ENCODE measurements at regions not wholly inside any gene's neighbourhood (a gene's known extent, or its start where the extent isn't known, plus 50 kb on each side); places are given as distances from the start of the nearest gene placed in this dataset.
"Not testable (repeated sequence)": the region's sequence is repeated elsewhere in the genome, so short reads cannot be mapped to it uniquely, and the experiment has no call there.

DNA sequence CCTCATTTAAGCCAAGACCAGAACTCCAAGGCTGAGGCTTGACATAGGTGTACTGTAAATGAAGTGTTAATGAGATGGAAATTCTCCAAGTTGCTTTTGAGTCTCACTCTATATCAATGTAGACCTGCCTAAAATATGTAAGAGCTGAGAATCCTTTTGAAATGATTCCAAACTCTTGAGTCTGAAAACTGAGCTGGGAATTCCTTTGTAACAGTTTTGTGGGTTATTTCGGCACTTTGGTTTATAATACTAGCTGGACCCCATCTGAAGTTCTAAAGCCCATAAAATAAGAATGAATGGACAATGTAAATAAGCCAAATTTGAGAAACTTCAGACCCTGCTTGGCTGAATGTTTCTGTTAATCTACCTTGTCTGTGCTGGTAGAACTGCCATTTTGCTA is 558.9 kb downstream of the TTLL7 start:
- H3K79me2 ChIP-seq (ENCODE audit: insufficient read depth, low read length); H3F3A ChIP-seq (ENCODE audit: insufficient read depth, low read length); H3K9me2 ChIP-seq (ENCODE audit: low read depth, low read length); H3K4me2 ChIP-seq (ENCODE audit: low read length); H3K27ac ChIP-seq (ENCODE audit: low read depth, low read length, poor library complexity, severe bottlenecking); H3K9me3 ChIP-seq (ENCODE audit: low read length); H3K9ac ChIP-seq (ENCODE audit: low read length); H3K4me1 ChIP-seq (ENCODE audit: insufficient read depth, low read length, severe bottlenecking); H3K27me3 ChIP-seq (ENCODE audit: insufficient read depth, low read length); H4K20me1 ChIP-seq (ENCODE audit: insufficient read depth, low read length); H3K36me3 ChIP-seq (ENCODE audit: insufficient read depth, low read length); H3K4me3 ChIP-seq (ENCODE audit: low read depth, low read length, poor library complexity, severe bottlenecking); H2AFZ ChIP-seq (ENCODE audit: low read length): not testable (repeated sequence)

DNA sequence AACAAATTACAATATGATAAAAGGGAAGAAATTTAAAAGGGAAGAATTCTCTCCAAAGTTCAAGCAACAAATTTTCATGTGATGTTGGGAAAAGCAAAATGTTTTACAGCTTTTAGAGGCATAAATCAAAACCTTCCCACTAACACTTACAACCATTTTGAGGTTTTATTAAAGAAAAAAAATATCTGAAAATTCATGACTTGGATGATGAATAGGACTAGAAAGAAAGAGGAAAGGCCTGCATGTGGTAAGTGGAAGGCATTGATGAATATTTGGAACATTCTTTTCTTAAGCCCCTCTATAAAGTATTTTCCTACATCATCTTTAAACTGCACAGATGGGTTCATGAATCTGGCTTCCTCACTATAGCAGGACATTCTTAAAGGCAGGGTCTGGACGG is 560.6 kb downstream of the TTLL7 start:
- not testable (repeated sequence) for H3K9me3 ChIP-seq (ENCODE audit: low read length); H2AFZ ChIP-seq (ENCODE audit: low read length); H3K27me3 ChIP-seq (ENCODE audit: insufficient read depth, low read length); H3K79me2 ChIP-seq (ENCODE audit: insufficient read depth, low read length); H3K4me3 ChIP-seq (ENCODE audit: low read depth, low read length, poor library complexity, severe bottlenecking); H4K20me1 ChIP-seq (ENCODE audit: insufficient read depth, low read length); H3K4me1 ChIP-seq (ENCODE audit: insufficient read depth, low read length, severe bottlenecking); H3K9ac ChIP-seq (ENCODE audit: low read length); H3K36me3 ChIP-seq (ENCODE audit: insufficient read depth, low read length); H3K4me2 ChIP-seq (ENCODE audit: low read length); H3K9me2 ChIP-seq (ENCODE audit: low read depth, low read length); H3F3A ChIP-seq (ENCODE audit: insufficient read depth, low read length); H3K27ac ChIP-seq (ENCODE audit: low read depth, low read length, poor library complexity, severe bottlenecking)

DNA sequence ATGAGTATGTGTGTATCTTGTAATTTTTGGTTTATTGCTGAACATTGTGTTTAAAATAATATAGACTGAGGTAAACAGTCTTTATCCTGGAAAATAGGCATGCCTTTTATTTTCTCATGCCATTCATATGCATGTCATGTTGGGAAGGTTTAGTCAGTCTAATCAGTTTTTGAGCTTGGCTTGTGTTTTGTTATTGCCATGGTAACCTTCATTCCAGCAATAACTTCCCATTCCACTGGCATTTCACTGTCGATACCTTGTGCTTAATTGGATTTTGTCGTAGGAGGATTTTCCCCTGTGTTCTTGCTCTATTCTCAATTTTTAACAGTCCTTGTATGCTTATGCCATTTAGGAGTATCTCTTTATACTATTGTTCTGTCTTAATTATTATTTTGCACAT is 563.6 kb downstream of the TTLL7 start:
- H3K9ac ChIP-seq (ENCODE audit: low read length); H2AFZ ChIP-seq (ENCODE audit: low read length); H4K20me1 ChIP-seq (ENCODE audit: insufficient read depth, low read length); H3K4me1 ChIP-seq (ENCODE audit: insufficient read depth, low read length, severe bottlenecking); H3K9me3 ChIP-seq (ENCODE audit: low read length); H3K4me2 ChIP-seq (ENCODE audit: low read length); H3F3A ChIP-seq (ENCODE audit: insufficient read depth, low read length); H3K36me3 ChIP-seq (ENCODE audit: insufficient read depth, low read length); H3K9me2 ChIP-seq (ENCODE audit: low read depth, low read length); H3K79me2 ChIP-seq (ENCODE audit: insufficient read depth, low read length); H3K27ac ChIP-seq (ENCODE audit: low read depth, low read length, poor library complexity, severe bottlenecking); H3K4me3 ChIP-seq (ENCODE audit: low read depth, low read length, poor library complexity, severe bottlenecking); H3K27me3 ChIP-seq (ENCODE audit: insufficient read depth, low read length): not testable (repeated sequence)

DNA sequence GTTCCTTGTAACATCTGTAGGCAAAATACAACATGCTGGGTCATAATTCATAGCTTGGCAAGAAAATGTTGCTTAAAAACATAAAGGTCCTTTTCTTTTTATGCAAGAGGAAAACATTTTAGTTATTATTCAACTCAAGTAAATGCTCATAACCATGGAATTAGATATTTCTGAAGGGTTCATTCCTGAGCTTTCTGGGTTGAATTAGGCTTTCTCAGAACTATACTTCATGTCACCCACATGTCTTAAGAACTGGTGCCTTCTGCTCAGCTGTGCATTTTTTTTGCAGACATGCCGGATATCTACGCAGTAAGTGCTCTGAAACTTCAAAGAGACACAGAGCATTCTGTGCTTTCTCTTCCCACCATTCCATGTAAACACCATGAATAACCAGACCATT is 571.4 kb downstream of the TTLL7 start:
- not testable (repeated sequence) for H3K36me3 ChIP-seq (ENCODE audit: insufficient read depth, low read length); H3K4me3 ChIP-seq (ENCODE audit: low read depth, low read length, poor library complexity, severe bottlenecking); H3K9me3 ChIP-seq (ENCODE audit: low read length); H3K4me2 ChIP-seq (ENCODE audit: low read length); H2AFZ ChIP-seq (ENCODE audit: low read length); H3K9me2 ChIP-seq (ENCODE audit: low read depth, low read length); H3K27me3 ChIP-seq (ENCODE audit: insufficient read depth, low read length); H3K4me1 ChIP-seq (ENCODE audit: insufficient read depth, low read length, severe bottlenecking); H3K79me2 ChIP-seq (ENCODE audit: insufficient read depth, low read length); H3K27ac ChIP-seq (ENCODE audit: low read depth, low read length, poor library complexity, severe bottlenecking); H4K20me1 ChIP-seq (ENCODE audit: insufficient read depth, low read length); H3K9ac ChIP-seq (ENCODE audit: low read length); H3F3A ChIP-seq (ENCODE audit: insufficient read depth, low read length)

DNA sequence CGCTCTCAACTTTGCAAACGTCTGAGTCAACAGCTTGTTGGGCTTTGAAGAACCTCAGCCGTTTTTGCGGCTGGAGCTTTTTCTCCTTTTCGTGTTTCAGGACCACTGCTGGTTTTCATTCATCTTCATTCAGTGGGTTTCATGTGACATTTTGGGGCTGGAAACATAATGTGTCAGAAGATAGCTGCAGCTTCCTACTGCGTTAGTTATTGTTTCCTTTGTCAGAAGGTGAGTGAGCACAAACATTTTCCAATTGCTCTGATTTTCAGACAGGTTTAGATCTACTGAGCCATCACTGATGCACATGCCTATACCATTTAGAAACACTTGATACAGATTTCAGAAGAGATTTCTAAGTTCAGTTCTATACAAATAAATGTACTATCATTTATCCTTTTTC is 575.5 kb downstream of the TTLL7 start:
- not testable (repeated sequence) for H3K4me3 ChIP-seq (ENCODE audit: low read depth, low read length, poor library complexity, severe bottlenecking); H3K4me2 ChIP-seq (ENCODE audit: low read length); H4K20me1 ChIP-seq (ENCODE audit: insufficient read depth, low read length); H3F3A ChIP-seq (ENCODE audit: insufficient read depth, low read length); H3K4me1 ChIP-seq (ENCODE audit: insufficient read depth, low read length, severe bottlenecking); H3K9ac ChIP-seq (ENCODE audit: low read length); H3K27me3 ChIP-seq (ENCODE audit: insufficient read depth, low read length); H3K9me2 ChIP-seq (ENCODE audit: low read depth, low read length); H3K36me3 ChIP-seq (ENCODE audit: insufficient read depth, low read length); H3K9me3 ChIP-seq (ENCODE audit: low read length); H3K79me2 ChIP-seq (ENCODE audit: insufficient read depth, low read length); H2AFZ ChIP-seq (ENCODE audit: low read length); H3K27ac ChIP-seq (ENCODE audit: low read depth, low read length, poor library complexity, severe bottlenecking)

DNA sequence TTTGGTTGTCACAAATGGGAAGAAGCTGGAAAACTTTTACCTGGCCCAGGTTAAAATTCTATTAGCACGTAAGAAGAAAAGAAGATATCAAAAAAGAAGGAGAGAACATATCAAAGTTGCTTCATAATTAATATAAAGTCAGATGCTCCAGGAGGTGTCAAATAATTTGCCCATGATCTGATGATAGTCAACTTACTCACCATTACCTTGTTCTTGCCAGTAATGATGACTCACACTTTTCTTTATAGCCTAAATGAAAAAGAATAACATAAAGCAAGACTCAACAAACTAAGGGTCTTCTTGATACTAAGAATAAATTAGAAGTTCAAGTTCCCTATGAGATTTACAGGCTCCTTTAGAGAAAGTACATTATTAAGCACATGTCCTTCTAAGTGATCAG is 580.4 kb downstream of the TTLL7 start:
- Histone ChIP-seq H3K79me2 (ENCODE audit: insufficient read depth, low read length) (no peaks in the 10 kb centered on the region), H3K4me2 (ENCODE audit: low read length) (no peak overlapping the region), H3K9ac (ENCODE audit: low read length) (no peak overlapping the region), H3K4me1 (ENCODE audit: insufficient read depth, low read length, severe bottlenecking) (no peaks in the 10 kb centered on the region), H3F3A (ENCODE audit: insufficient read depth, low read length) (no peaks in the 10 kb centered on the region), H3K9me2 (ENCODE audit: low read depth, low read length) (no peaks in the 10 kb centered on the region), H3K27ac (ENCODE audit: low read depth, low read length, poor library complexity, severe bottlenecking) (no peak overlapping the region), H3K36me3 (ENCODE audit: insufficient read depth, low read length) (no peaks in the 10 kb centered on the region), H3K27me3 (ENCODE audit: insufficient read depth, low read length) (no peaks in the 10 kb centered on the region), H4K20me1 (ENCODE audit: insufficient read depth, low read length) (no peaks in the 10 kb centered on the region), H3K9me3 (ENCODE audit: low read length) (no peaks in the 10 kb centered on the region), H3K4me3 (ENCODE audit: low read depth, low read length, poor library complexity, severe bottlenecking) (no peak overlapping the region), H2AFZ (ENCODE audit: low read length) (no peak overlapping the region)
- no peak for TF ChIP-seq EZH2 (IDR thresholded peaks at IDR 0.05; ENCODE audit: borderline replicate concordance, low read length)

DNA sequence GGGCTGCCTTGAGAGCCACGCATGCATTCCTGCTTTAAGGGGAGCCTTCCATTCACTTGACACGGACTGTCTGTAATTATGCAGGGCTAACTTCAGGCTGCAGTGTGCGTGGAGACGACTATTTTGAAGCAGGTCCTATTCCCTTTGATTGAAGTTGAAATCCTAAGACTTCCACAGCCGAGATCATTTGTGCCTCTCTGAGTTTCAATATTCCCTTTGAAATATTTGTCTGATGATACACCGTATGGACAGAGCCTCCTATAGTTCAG is 585.2 kb downstream of the TTLL7 start:
- H3K27me3 ChIP-seq (ENCODE audit: insufficient read depth, low read length); H3K4me3 ChIP-seq (ENCODE audit: low read depth, low read length, poor library complexity, severe bottlenecking); H3K4me1 ChIP-seq (ENCODE audit: insufficient read depth, low read length, severe bottlenecking); H3K27ac ChIP-seq (ENCODE audit: low read depth, low read length, poor library complexity, severe bottlenecking); H3K79me2 ChIP-seq (ENCODE audit: insufficient read depth, low read length); H3F3A ChIP-seq (ENCODE audit: insufficient read depth, low read length); H3K36me3 ChIP-seq (ENCODE audit: insufficient read depth, low read length); H4K20me1 ChIP-seq (ENCODE audit: insufficient read depth, low read length); H3K9me3 ChIP-seq (ENCODE audit: low read length); H3K4me2 ChIP-seq (ENCODE audit: low read length); H3K9me2 ChIP-seq (ENCODE audit: low read depth, low read length); H3K9ac ChIP-seq (ENCODE audit: low read length); H2AFZ ChIP-seq (ENCODE audit: low read length): not testable (repeated sequence)

DNA sequence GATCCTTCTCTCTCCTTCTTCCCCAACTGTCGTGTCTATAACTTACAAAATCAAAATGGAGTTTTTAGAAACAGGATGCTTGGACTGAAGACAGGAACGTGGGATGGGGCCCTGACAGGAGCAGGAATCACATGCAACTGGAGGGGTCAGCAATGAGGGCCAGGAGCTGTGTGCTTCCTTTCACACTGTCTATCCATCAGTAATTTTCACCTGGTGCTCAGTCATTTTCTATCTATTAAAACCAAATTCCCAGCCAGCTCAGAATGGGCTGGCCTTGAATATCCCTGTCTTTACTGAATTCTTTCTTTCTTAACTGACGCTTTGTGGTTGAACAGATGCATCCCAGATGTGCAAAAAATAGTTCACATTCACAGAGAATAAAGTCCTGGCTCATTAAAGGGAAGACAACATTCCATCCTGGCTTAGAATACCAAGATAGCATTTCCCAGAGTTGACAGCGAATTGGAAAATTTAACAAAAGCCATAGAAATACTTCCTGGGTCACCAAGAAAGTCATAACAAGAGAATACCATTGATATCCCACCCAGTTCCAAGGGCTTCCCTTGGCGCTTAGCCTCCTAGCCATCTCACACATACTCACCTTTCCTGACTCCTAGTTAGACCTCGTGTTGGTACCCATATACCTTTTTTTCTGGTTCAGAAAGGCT is 588.1 kb downstream of the TTLL7 start:
- not testable (repeated sequence) for H3K9me3 ChIP-seq (ENCODE audit: low read length); H3K9me2 ChIP-seq (ENCODE audit: low read depth, low read length); H3K27me3 ChIP-seq (ENCODE audit: insufficient read depth, low read length); H3K4me2 ChIP-seq (ENCODE audit: low read length); H3K4me3 ChIP-seq (ENCODE audit: low read depth, low read length, poor library complexity, severe bottlenecking); H3K4me1 ChIP-seq (ENCODE audit: insufficient read depth, low read length, severe bottlenecking); H3K36me3 ChIP-seq (ENCODE audit: insufficient read depth, low read length); H3K79me2 ChIP-seq (ENCODE audit: insufficient read depth, low read length); H2AFZ ChIP-seq (ENCODE audit: low read length); H3K9ac ChIP-seq (ENCODE audit: low read length); H3K27ac ChIP-seq (ENCODE audit: low read depth, low read length, poor library complexity, severe bottlenecking); H3F3A ChIP-seq (ENCODE audit: insufficient read depth, low read length); H4K20me1 ChIP-seq (ENCODE audit: insufficient read depth, low read length)
